Fibroblast of pulmonary artery (primary cell): ENCODE measurements at regions not wholly inside any gene's neighbourhood (a gene's known extent, or its start where the extent isn't known, plus 50 kb on each side); places are given as distances from the start of the nearest gene placed in this dataset.

Experiments
- DNase-seq: peaks from one replicate; pipeline ENCODE4 v3.0.0-alpha.2; 2010; ENCODE audit warnings: low read depth
- H3K4me3 ChIP-seq: replicated peaks from 2 replicates; pipeline ENCODE4 v1.5.1; 2011; ENCODE audit warnings: low read depth, mild to moderate bottlenecking, control low read depth, low read length, moderate library complexity
- TF ChIP-seq, protein P1 (sequence below): IDR thresholded peaks from 2 replicates; pipeline ENCODE4 v1.5.1; 2011; ENCODE audit warnings: mild to moderate bottlenecking, control low read depth, low read length, inconsistent platforms; ENCODE audit errors: missing control alignments

GRCh38 chr14:101082036-101082435 is 178.5 kb upstream of the RTL1 start:
- H3K4me3 ChIP-seq: no peak overlapping the region
- TF ChIP-seq, protein P1, sequence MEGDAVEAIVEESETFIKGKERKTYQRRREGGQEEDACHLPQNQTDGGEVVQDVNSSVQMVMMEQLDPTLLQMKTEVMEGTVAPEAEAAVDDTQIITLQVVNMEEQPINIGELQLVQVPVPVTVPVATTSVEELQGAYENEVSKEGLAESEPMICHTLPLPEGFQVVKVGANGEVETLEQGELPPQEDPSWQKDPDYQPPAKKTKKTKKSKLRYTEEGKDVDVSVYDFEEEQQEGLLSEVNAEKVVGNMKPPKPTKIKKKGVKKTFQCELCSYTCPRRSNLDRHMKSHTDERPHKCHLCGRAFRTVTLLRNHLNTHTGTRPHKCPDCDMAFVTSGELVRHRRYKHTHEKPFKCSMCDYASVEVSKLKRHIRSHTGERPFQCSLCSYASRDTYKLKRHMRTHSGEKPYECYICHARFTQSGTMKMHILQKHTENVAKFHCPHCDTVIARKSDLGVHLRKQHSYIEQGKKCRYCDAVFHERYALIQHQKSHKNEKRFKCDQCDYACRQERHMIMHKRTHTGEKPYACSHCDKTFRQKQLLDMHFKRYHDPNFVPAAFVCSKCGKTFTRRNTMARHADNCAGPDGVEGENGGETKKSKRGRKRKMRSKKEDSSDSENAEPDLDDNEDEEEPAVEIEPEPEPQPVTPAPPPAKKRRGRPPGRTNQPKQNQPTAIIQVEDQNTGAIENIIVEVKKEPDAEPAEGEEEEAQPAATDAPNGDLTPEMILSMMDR: no peak
- DNase-seq: no peak

- no peak for DNase-seq
- no peak overlapping the region for H3K4me3 ChIP-seq
- TF ChIP-seq, protein P1: no peak
These were observed 179.2 kb upstream of the RTL1 start for GRCh38 chr14:101082436-101083384.

GRCh38 chr14:101083564-101084435 is 180.3 kb upstream of the RTL1 start:
- TF ChIP-seq, protein P1: peak; percentile 9
- no peak overlapping the region for H3K4me3 ChIP-seq
- no peak for DNase-seq

DNA sequence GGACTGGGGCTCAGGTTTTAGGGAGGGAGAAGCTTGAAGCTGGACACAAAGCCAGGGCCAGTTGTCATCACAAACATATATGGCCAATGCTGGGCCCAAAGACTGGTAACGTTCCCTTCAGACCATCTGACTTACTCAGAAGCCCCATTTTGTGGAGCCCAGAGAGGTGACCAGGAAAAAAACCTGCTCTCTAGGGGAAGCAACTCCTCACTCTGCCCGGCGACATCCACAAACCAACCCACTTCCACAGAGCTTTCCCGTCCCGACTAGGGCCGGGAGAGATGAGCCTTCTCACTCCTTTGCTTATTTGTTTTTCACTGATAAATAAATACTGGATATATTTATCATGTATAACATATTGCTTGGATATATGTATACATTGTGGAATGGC is 180.9 kb upstream of the RTL1 start:
- TF ChIP-seq, protein P1: no peak
- no peak for DNase-seq
- no peak overlapping the region for H3K4me3 ChIP-seq

GRCh38 chr14:101086926-101087325 is 183.4 kb upstream of the RTL1 start:
- no peak for DNase-seq
- H3K4me3 ChIP-seq: no peak overlapping the region
- TF ChIP-seq, protein P1: no peak

DNA sequence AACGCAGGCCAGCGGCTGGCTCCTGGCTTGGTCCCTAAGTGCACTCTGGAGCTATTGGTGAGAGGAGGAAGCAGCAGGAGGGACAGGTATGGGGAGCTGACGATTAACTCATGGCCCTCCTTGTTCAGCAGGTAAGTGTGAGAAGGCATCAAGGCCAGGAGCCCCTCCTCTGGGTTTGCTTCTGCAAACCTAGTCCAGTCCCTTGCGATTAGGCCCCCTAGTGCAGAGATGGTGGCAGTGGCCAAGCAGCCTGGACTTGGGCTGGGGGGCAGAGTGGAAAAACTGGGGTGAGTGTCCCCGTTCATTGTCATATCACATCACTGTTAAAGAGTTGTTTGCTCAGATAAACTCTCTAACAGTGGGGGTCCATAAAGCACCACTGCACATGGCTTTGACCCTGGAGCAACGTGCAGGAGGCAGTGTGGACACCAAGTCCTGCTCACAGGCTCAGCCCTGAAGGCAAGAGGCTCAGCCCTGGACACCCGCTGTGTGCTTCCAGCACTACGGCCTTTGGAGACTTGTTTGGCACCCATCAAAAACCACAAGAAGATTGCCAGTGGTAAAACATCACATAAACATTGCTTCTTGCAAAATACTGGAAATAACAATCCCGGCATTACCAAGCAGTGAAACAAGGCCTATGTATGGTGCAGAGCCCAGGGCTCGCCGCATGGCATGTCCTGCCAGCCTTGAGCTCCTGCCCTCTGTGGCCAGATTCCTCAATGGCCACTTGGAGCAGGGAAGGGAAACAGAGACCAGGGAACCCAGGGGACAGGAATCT is 184.3 kb upstream of the RTL1 start:
- H3K4me3 ChIP-seq: no peak overlapping the region
- no peak for DNase-seq
- TF ChIP-seq, protein P1: no peak
